GM19240 (cell line): ENCODE measurements at regions not wholly inside any gene's neighbourhood (a gene's known extent, or its start where the extent isn't known, plus 50 kb on each side); places are given as distances from the start of the nearest gene placed in this dataset.

Experiments
- DNase-seq: peaks from one replicate; pipeline ENCODE4 v3.0.0; 2011; ENCODE audit warnings: low spot score; ENCODE audit not compliant: insufficient read length

GRCh38 chr7:12518920-12519681 is 51.4 kb upstream of the SCIN start:
- DNase-seq: peak; percentile 6

- no peak for DNase-seq
These were observed 50.9 kb upstream of the SCIN start for GRCh38 chr7:12519682-12520009.
